Mammary epithelial cell (primary cell): ENCODE measurements at regions not wholly inside any gene's neighbourhood (a gene's known extent, or its start where the extent isn't known, plus 50 kb on each side); places are given as distances from the start of the nearest gene placed in this dataset.

Experiments
- CTCF ChIP-seq, 2 donors: IDR thresholded peaks in 1 of 2; conservative IDR thresholded peaks in 1 of 2; 2 replicates each; pipeline ENCODE4 v1.5.1; 2011 to 2012; ENCODE audit warnings: inconsistent platforms in 2 of 2, low read length in 2 of 2, mild to moderate bottlenecking in 2 of 2, control low read depth in 1 of 2, low read depth in 1 of 2; ENCODE audit not compliant: insufficient read depth in 1 of 2; ENCODE audit errors: extremely low read depth in 1 of 2
- EZH2 ChIP-seq: IDR thresholded peaks from 2 replicates; pipeline ENCODE4 v1.6.1; 2012; ENCODE audit warnings: low read length, inconsistent platforms, borderline replicate concordance

DNA sequence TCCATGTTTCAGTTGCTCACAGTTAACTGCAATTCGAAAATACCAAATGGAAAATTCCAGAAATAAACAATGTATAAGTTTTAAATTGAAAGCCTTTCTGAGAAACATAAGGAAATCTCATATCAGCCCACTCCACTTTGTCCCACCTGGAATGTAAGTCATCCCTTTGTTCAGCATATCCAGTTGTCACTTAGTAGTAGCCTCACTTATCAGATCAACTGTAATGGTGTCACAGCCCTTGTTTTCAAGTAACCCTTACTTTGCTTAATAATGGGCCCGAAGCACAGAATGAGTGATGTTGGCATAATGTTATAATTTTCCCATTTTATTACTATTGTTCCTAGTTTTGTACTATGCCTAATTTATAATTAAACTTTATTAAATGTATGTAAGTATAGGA lies 646.8 kb downstream of the C12orf50 start:
- TF ChIP-seq CTCF (conservative IDR thresholded peaks at IDR 0.05 in 1 of 2, IDR thresholded peaks at IDR 0.05 in 1 of 2; ENCODE audit: extremely low read depth in 1 of 2, insufficient read depth in 1 of 2, low read depth in 1 of 2, low read length in 2 of 2) (no peak), EZH2 (no peak)
